ENCODE measurements at regions not wholly inside any gene's neighbourhood (a gene's known extent, or its start where the extent isn't known, plus 50 kb on each side); places are given as distances from the start of the nearest gene placed in this dataset.

DNA sequence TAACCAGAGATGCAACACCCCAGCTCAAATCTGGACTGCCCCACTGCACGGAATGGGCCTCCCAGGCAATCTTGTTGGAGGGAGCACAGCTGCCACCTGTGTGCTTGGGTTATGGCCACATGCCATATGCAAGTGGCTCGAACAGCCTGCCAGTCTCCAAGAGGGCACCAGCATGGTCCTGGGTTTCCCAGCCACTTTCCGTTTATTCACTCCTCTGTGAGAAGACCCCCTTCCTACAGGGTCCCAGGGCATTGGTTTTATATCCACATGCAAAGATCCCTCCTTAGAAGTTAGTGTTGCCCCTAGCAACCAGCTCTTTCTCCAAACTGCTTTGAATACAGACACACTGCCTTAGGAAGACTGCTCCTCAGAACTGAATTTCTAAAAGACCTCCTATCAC lies 487.8 kb downstream of the BUD13 start:
- TF ChIP-seq, protein P1, sequence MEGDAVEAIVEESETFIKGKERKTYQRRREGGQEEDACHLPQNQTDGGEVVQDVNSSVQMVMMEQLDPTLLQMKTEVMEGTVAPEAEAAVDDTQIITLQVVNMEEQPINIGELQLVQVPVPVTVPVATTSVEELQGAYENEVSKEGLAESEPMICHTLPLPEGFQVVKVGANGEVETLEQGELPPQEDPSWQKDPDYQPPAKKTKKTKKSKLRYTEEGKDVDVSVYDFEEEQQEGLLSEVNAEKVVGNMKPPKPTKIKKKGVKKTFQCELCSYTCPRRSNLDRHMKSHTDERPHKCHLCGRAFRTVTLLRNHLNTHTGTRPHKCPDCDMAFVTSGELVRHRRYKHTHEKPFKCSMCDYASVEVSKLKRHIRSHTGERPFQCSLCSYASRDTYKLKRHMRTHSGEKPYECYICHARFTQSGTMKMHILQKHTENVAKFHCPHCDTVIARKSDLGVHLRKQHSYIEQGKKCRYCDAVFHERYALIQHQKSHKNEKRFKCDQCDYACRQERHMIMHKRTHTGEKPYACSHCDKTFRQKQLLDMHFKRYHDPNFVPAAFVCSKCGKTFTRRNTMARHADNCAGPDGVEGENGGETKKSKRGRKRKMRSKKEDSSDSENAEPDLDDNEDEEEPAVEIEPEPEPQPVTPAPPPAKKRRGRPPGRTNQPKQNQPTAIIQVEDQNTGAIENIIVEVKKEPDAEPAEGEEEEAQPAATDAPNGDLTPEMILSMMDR (IDR thresholded peaks at IDR 0.05; ENCODE audit: low read length), result no peak
- no peak for TF ChIP-seq EZH2 (IDR thresholded peaks at IDR 0.05; ENCODE audit: borderline replicate concordance, low read length)

Measured in OCI-LY1 (cell line).